ENCODE measurements at regions not wholly inside any gene's neighbourhood (a gene's known extent, or its start where the extent isn't known, plus 50 kb on each side); places are given as distances from the start of the nearest gene placed in this dataset.
"Not testable (repeated sequence)": the region's sequence is repeated elsewhere in the genome, so short reads cannot be mapped to it uniquely, and the experiment has no call there.

GRCh38 chr15:84503101-84503500 is 97.7 kb upstream of the ZSCAN2 start:
- POLR2A ChIA-PET; CTCF ChIA-PET; H3K4me1 Mint-ChIP-seq; H3K9me3 Mint-ChIP-seq; H3K4me3 Mint-ChIP-seq; intact Hi-C loops (cut with micrococcal nuclease); H3K27me3 Mint-ChIP-seq; H3K36me3 Mint-ChIP-seq (ENCODE audit: low read depth); ATAC-seq (ENCODE audit: low read depth); H3K27ac Mint-ChIP-seq; DNase-seq: not testable (repeated sequence)

GRCh38 chr15:84505552-84505951 is 95.3 kb upstream of the ZSCAN2 start:
- H3K4me1 Mint-ChIP-seq: not testable (repeated sequence)

GRCh38 chr15:84512324-84512723 is 88.5 kb upstream of the ZSCAN2 start:
- H3K27ac Mint-ChIP-seq; H3K4me1 Mint-ChIP-seq; H3K27me3 Mint-ChIP-seq; POLR2A ChIA-PET; H3K4me3 Mint-ChIP-seq; H3K9me3 Mint-ChIP-seq; DNase-seq; CTCF ChIA-PET; H3K36me3 Mint-ChIP-seq (ENCODE audit: low read depth); intact Hi-C loops (cut with micrococcal nuclease); ATAC-seq (ENCODE audit: low read depth): not testable (repeated sequence)

More at GRCh38 chr15:84505552-84505951, 95.3 kb upstream of the ZSCAN2 start:
- H3K27ac Mint-ChIP-seq; H3K27me3 Mint-ChIP-seq; H3K9me3 Mint-ChIP-seq; H3K4me3 Mint-ChIP-seq; intact Hi-C loops (cut with micrococcal nuclease); ATAC-seq (ENCODE audit: low read depth); CTCF ChIA-PET; H3K36me3 Mint-ChIP-seq (ENCODE audit: low read depth); POLR2A ChIA-PET: not testable (repeated sequence)
- DNase-seq: peak; percentile 14

- H3K27ac Mint-ChIP-seq; H3K36me3 Mint-ChIP-seq (ENCODE audit: low read depth); POLR2A ChIA-PET; intact Hi-C loops (cut with micrococcal nuclease); H3K4me1 Mint-ChIP-seq; DNase-seq; H3K4me3 Mint-ChIP-seq; CTCF ChIA-PET; H3K27me3 Mint-ChIP-seq; ATAC-seq (ENCODE audit: low read depth); H3K9me3 Mint-ChIP-seq: not testable (repeated sequence)
Observed at GRCh38 chr15:84516773-84517172, 84.0 kb upstream of the ZSCAN2 start.

- ATAC-seq (ENCODE audit: low read depth); H3K9me3 Mint-ChIP-seq; CTCF ChIA-PET; H3K27me3 Mint-ChIP-seq; H3K27ac Mint-ChIP-seq; DNase-seq; H3K36me3 Mint-ChIP-seq (ENCODE audit: low read depth); intact Hi-C loops (cut with micrococcal nuclease); POLR2A ChIA-PET; H3K4me3 Mint-ChIP-seq; H3K4me1 Mint-ChIP-seq: not testable (repeated sequence)
Observed at GRCh38 chr15:84525491-84526344, 75.1 kb upstream of the ZSCAN2 start.

- ATAC-seq (ENCODE audit: low read depth); DNase-seq; H3K27me3 Mint-ChIP-seq; H3K4me3 Mint-ChIP-seq; POLR2A ChIA-PET; H3K9me3 Mint-ChIP-seq; intact Hi-C loops (cut with micrococcal nuclease); CTCF ChIA-PET; H3K4me1 Mint-ChIP-seq; H3K36me3 Mint-ChIP-seq (ENCODE audit: low read depth); H3K27ac Mint-ChIP-seq: not testable (repeated sequence)
Observed at GRCh38 chr15:84530751-84531150, 70.1 kb upstream of the ZSCAN2 start.

GRCh38 chr15:84531223-84531622 is 69.6 kb upstream of the ZSCAN2 start:
- ATAC-seq (ENCODE audit: low read depth); intact Hi-C loops (cut with micrococcal nuclease); H3K27ac Mint-ChIP-seq; POLR2A ChIA-PET; H3K4me3 Mint-ChIP-seq; H3K9me3 Mint-ChIP-seq; DNase-seq; H3K27me3 Mint-ChIP-seq; H3K4me1 Mint-ChIP-seq; H3K36me3 Mint-ChIP-seq (ENCODE audit: low read depth); CTCF ChIA-PET: not testable (repeated sequence)

GRCh38 chr15:84531709-84532367 is 69.0 kb upstream of the ZSCAN2 start:
- H3K27me3 Mint-ChIP-seq; H3K4me3 Mint-ChIP-seq; H3K27ac Mint-ChIP-seq; ATAC-seq (ENCODE audit: low read depth); POLR2A ChIA-PET; H3K9me3 Mint-ChIP-seq; H3K36me3 Mint-ChIP-seq (ENCODE audit: low read depth); DNase-seq; H3K4me1 Mint-ChIP-seq; intact Hi-C loops (cut with micrococcal nuclease); CTCF ChIA-PET: not testable (repeated sequence)

- H3K9me3 Mint-ChIP-seq; H3K27ac Mint-ChIP-seq; H3K4me3 Mint-ChIP-seq; H3K27me3 Mint-ChIP-seq; POLR2A ChIA-PET; H3K4me1 Mint-ChIP-seq; ATAC-seq (ENCODE audit: low read depth); intact Hi-C loops (cut with micrococcal nuclease); DNase-seq; CTCF ChIA-PET; H3K36me3 Mint-ChIP-seq (ENCODE audit: low read depth): not testable (repeated sequence)
Observed at GRCh38 chr15:84533705-84534104, 67.1 kb upstream of the ZSCAN2 start.

GRCh38 chr15:84534561-84535235 is 66.1 kb upstream of the ZSCAN2 start:
- CTCF ChIA-PET; H3K27ac Mint-ChIP-seq; H3K27me3 Mint-ChIP-seq; H3K4me3 Mint-ChIP-seq; H3K36me3 Mint-ChIP-seq (ENCODE audit: low read depth); POLR2A ChIA-PET; ATAC-seq (ENCODE audit: low read depth); intact Hi-C loops (cut with micrococcal nuclease); H3K9me3 Mint-ChIP-seq; H3K4me1 Mint-ChIP-seq; DNase-seq: not testable (repeated sequence)

- POLR2A ChIA-PET; H3K4me1 Mint-ChIP-seq; intact Hi-C loops (cut with micrococcal nuclease): not testable (repeated sequence)
Observed at GRCh38 chr15:84536181-84536580, 64.6 kb upstream of the ZSCAN2 start.

GRCh38 chr15:84544586-84544985 is 56.2 kb upstream of the ZSCAN2 start:
- H3K27me3 Mint-ChIP-seq; H3K4me3 Mint-ChIP-seq; CTCF ChIA-PET; intact Hi-C loops (cut with micrococcal nuclease); POLR2A ChIA-PET; H3K9me3 Mint-ChIP-seq; H3K27ac Mint-ChIP-seq; ATAC-seq (ENCODE audit: low read depth); DNase-seq; H3K4me1 Mint-ChIP-seq: not testable (repeated sequence)
- H3K36me3 Mint-ChIP-seq (ENCODE audit: low read depth): peaks cover 11% of the 10 kb centered on the region

More at GRCh38 chr15:84536181-84536580, 64.6 kb upstream of the ZSCAN2 start:
- ATAC-seq (ENCODE audit: low read depth); CTCF ChIA-PET; DNase-seq; H3K27ac Mint-ChIP-seq; H3K36me3 Mint-ChIP-seq (ENCODE audit: low read depth); H3K9me3 Mint-ChIP-seq; H3K27me3 Mint-ChIP-seq; H3K4me3 Mint-ChIP-seq: not testable (repeated sequence)
